Gastrocnemius medialis (tissue), 4 donors: ENCODE measurements at regions not wholly inside any gene's neighbourhood (a gene's known extent, or its start where the extent isn't known, plus 50 kb on each side); places are given as distances from the start of the nearest gene placed in this dataset.

Experiments
- ATAC-seq, 2 donors: fragments of 150-250 bp; one replicate each; pipeline ENCODE4 v1.9.1; 2016
- DNase-seq, 2 donors: peaks; one replicate each; pipeline ENCODE4 v3.0.0-alpha.2; 2019
- H3K27ac ChIP-seq, 4 donors: fragments of 200-600 bp; sonication (generic); 1 replicate in 1 of 4; 2 replicates in 3 of 4; pipeline ENCODE4 v1.5.1; 2016 to 2018; ENCODE audit warnings: mild to moderate bottlenecking in 2 of 4, moderate library complexity in 1 of 4
- H3K27me3 ChIP-seq, 3 donors: fragments of 200-600 bp; sonication (generic) in 2 of 3; 1 replicate in 1 of 3; 2 replicates in 2 of 3; pipeline versions ENCODE4 v1.5.1 to v1.6.0; 2016 to 2019; ENCODE audit warnings: mild to moderate bottlenecking in 1 of 3, moderate library complexity in 1 of 3
- H3K36me3 ChIP-seq, 2 donors: fragments of 200-600 bp; sonication (generic) in 1 of 2; one replicate each; pipeline ENCODE4 v1.5.1; 2017 to 2018
- H3K4me1 ChIP-seq, 2 donors: fragments of 200-600 bp; sonication (generic) in 1 of 2; one replicate each; pipeline ENCODE4 v1.5.1; 2016 to 2017; ENCODE audit warnings: mild to moderate bottlenecking in 2 of 2
- H3K4me3 ChIP-seq, 4 donors: fragments of 200-600 bp; sonication (generic) in 3 of 4; 1 replicate in 1 of 4; 2 replicates in 3 of 4; pipeline ENCODE4 v1.5.1; 2016 to 2019; ENCODE audit warnings: mild to moderate bottlenecking in 2 of 4
- H3K9me3 ChIP-seq, 3 donors: fragments of 200-600 bp; sonication (generic) in 2 of 3; 1 replicate in 1 of 3; 2 replicates in 2 of 3; pipeline ENCODE4 v1.5.1; 2016 to 2019
- CTCF ChIP-seq, 5 experiments: fragments of 450-650 bp in 3 of 5; fragments of 200-600 bp in 2 of 5; sonication (generic) in 2 of 5; IDR thresholded peaks in 4 of 5; conservative IDR thresholded peaks in 1 of 5; 1 replicate in 4 of 5; 2 replicates in 1 of 5; pipeline ENCODE4 v1.5.1; 2016 to 2019; ENCODE audit warnings: antibody characterized with exemption in 5 of 5, mild to moderate bottlenecking in 3 of 5, moderate library complexity in 3 of 5
- POLR2A ChIP-seq, 2 donors: fragments of 450-650 bp; IDR thresholded peaks; one replicate each; pipeline ENCODE4 v1.6.1; 2017; ENCODE audit warnings: antibody characterized with exemption in 2 of 2, mild to moderate bottlenecking in 2 of 2, moderate library complexity in 2 of 2
- in situ Hi-C, 4 donors: fragments of 200-750 bp; cut with MboI; loops; one replicate each; pipeline versions ENCODE4 v1.15.0 to v1.8.0; 2017; ENCODE audit warnings: low sequenced_read_pairs in 4 of 4
- intact Hi-C: fragments of 100-400 bp; cut with DNase I; formaldehyde crosslinking; loops from one replicate; pipeline ENCODE4 v1.15.1; 2023; ENCODE audit warnings: low total_unique reads

- ATAC-seq (no peak), DNase-seq (no peak)
- Histone ChIP-seq H3K36me3 (no peaks in the 10 kb centered on the region), H3K4me1 (no peaks in the 10 kb centered on the region), H3K27ac (no peak overlapping the region), H3K9me3 (no peaks in the 10 kb centered on the region), H3K27me3 (no peaks in the 10 kb centered on the region), H3K4me3 (no peak overlapping the region)
- in situ Hi-C loops (no loop called here), intact Hi-C loops (no loop called here)
- TF ChIP-seq CTCF (IDR thresholded peaks at IDR 0.05 in 4 of 5, conservative IDR thresholded peaks at IDR 0.05 in 1 of 5) (no peak), POLR2A (IDR thresholded peaks at IDR 0.05) (no peak)
Observed at GRCh38 chrX:4151798-4152197, 438.3 kb upstream of the PRKX start.

- no peak for TF ChIP-seq CTCF (IDR thresholded peaks at IDR 0.05 in 4 of 5, conservative IDR thresholded peaks at IDR 0.05 in 1 of 5)
- no peak for TF ChIP-seq POLR2A (IDR thresholded peaks at IDR 0.05)
- Histone ChIP-seq H3K36me3 (no peaks in the 10 kb centered on the region), H3K27ac (no peak overlapping the region), H3K4me3 (no peak overlapping the region), H3K4me1 (no peaks in the 10 kb centered on the region), H3K9me3 (no peaks in the 10 kb centered on the region), H3K27me3 (no peaks in the 10 kb centered on the region)
- ATAC-seq = no peak
- DNase-seq = no peak
- in situ Hi-C loops = no loop called here
- intact Hi-C loops = no loop called here
Observed at GRCh38 chrX:4150259-4150658, 436.8 kb upstream of the PRKX start.

GRCh38 chrX:4129626-4130025, 416.2 kb upstream of the PRKX start:
- ATAC-seq (no peak), DNase-seq (no peak)
- Histone ChIP-seq H3K27ac (no peak overlapping the region), H3K4me1 (no peaks in the 10 kb centered on the region), H3K27me3 (no peaks in the 10 kb centered on the region), H3K9me3 (no peaks in the 10 kb centered on the region), H3K4me3 (no peak overlapping the region), H3K36me3 (no peaks in the 10 kb centered on the region)
- TF ChIP-seq CTCF (IDR thresholded peaks at IDR 0.05 in 4 of 5, conservative IDR thresholded peaks at IDR 0.05 in 1 of 5) = no peak
- TF ChIP-seq POLR2A (IDR thresholded peaks at IDR 0.05) = no peak
- in situ Hi-C loops (no loop called here), intact Hi-C loops (no loop called here)

DNA sequence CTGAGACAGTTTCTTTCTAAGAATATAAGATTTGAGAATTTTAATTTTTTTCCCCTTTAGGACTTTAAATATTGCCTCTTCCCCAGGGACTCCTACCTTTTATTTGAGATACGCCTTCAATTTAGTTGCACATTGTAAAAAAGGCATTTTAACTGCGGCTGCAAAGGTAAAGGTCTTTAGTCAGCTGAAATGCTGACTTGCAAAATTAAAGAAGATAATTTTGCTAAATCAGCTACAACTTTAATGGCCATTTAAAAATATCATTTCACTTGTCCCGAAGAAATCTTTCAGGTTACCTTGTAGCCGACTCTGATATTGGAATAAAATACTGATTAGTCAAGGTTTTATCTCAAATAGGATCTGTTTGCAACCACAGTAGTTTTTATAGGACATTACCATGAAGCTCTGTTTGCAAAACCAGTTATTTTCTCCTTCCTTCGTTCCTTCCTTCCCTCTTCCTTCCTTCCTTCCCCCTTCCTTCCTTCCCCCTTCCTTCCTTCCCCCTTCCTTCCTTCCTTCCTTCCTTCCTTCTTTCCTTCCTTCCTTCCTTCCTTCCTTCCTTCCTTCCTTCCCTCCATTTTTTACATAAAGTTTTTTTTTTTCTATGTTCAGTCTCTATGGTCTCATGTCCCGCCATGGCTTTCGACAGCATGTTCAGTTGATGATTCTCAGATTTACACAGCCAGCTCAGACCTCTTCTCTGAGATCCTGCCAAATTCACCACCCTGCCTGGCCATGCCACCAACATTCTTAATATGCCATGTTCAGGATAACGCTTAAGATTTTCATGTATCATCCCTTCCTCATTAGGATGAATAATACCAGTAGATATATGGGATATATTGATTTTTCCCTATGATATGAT, 405.4 kb upstream of the PRKX start:
- H3K9me3 ChIP-seq = no peaks in the 10 kb centered on the region
- intact Hi-C loops = no loop called here
- H3K27ac ChIP-seq = no peak overlapping the region
- H3K4me1 ChIP-seq = no peaks in the 10 kb centered on the region
- no peaks in the 10 kb centered on the region for H3K27me3 ChIP-seq
- TF ChIP-seq CTCF (IDR thresholded peaks at IDR 0.05 in 4 of 5, conservative IDR thresholded peaks at IDR 0.05 in 1 of 5) = no peak
- TF ChIP-seq POLR2A (IDR thresholded peaks at IDR 0.05) = no peak
- in situ Hi-C loops = no loop called here
- H3K4me3 ChIP-seq = no peak overlapping the region
- DNase-seq (no peak), ATAC-seq (no peak)
- H3K36me3 ChIP-seq = no peaks in the 10 kb centered on the region

DNA sequence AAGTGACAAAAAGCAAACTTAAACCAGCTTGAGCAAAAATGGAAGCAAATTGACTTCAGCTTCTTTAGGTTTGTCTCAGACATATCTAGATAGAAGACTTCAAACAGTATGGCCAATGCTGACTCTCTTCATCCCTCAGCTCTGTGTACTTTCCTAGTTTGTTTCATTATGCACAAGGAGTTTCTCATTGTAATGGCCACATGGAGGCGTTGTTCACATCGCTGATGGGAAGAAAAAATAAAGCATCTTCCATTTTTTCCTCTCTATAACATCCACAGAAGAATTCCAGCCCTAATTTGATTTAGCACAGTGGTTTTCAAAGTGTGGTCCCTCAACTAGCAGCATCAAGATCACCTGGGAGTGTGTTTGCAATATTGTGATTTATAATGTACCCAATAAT, 397.5 kb upstream of the PRKX start:
- no peak overlapping the region for H3K27ac ChIP-seq
- no peaks in the 10 kb centered on the region for H3K36me3 ChIP-seq
- intact Hi-C loops (no loop called here), in situ Hi-C loops (no loop called here)
- H3K27me3 ChIP-seq = no peaks in the 10 kb centered on the region
- H3K9me3 ChIP-seq = no peaks in the 10 kb centered on the region
- H3K4me3 ChIP-seq = no peak overlapping the region
- H3K4me1 ChIP-seq = no peaks in the 10 kb centered on the region
- TF ChIP-seq POLR2A (IDR thresholded peaks at IDR 0.05) (no peak), CTCF (IDR thresholded peaks at IDR 0.05 in 4 of 5, conservative IDR thresholded peaks at IDR 0.05 in 1 of 5) (no peak)
- ATAC-seq = no peak
- no peak for DNase-seq
